Heart right ventricle (tissue), 16 donors: ENCODE measurements at regions not wholly inside any gene's neighbourhood (a gene's known extent, or its start where the extent isn't known, plus 50 kb on each side); places are given as distances from the start of the nearest gene placed in this dataset.

Experiments
- ATAC-seq, 8 donors: fragments of 200-7000 bp; cut with Tn5 transposase; one replicate each; pipeline ENCODE4 v1.9.1; 2020; ENCODE audit warnings: mild to moderate bottlenecking in 8 of 8, moderate library complexity in 8 of 8, moderate number of reproducible peaks in 1 of 8
- DNase-seq, 2 donors: peaks; one replicate each; pipeline ENCODE4 v3.0.0-alpha.2; 2020
- H3K27ac ChIP-seq, 10 donors: fragments of 200-600 bp; sonication (generic) in 2 of 10; one replicate each; pipeline versions ENCODE4 v1.5.0 to v1.8.0; 2020 to 2022; ENCODE audit warnings: mild to moderate bottlenecking in 3 of 10
- H3K27me3 ChIP-seq, 7 donors: fragments of 200-600 bp; one replicate each; pipeline ENCODE4 v1.8.0; 2021 to 2022; ENCODE audit warnings: mild to moderate bottlenecking in 2 of 7
- H3K36me3 ChIP-seq, 9 donors: fragments of 200-600 bp; sonication (generic) in 1 of 9; one replicate each; pipeline versions ENCODE4 v1.5.0 to v1.8.0; 2020 to 2022; ENCODE audit warnings: mild to moderate bottlenecking in 2 of 9
- H3K4me1 ChIP-seq, 9 donors: fragments of 200-600 bp; sonication (generic) in 1 of 9; one replicate each; pipeline versions ENCODE4 v1.5.0 to v1.8.0; 2020 to 2022; ENCODE audit warnings: mild to moderate bottlenecking in 4 of 9
- H3K4me3 ChIP-seq, 10 donors: fragments of 200-600 bp; sonication (generic) in 2 of 10; one replicate each; pipeline versions ENCODE4 v1.5.0 to v1.8.0; 2020 to 2022; ENCODE audit warnings: mild to moderate bottlenecking in 7 of 10, moderate library complexity in 2 of 10
- H3K9me3 ChIP-seq, 11 donors: fragments of 200-600 bp in 10 of 11; sonication (generic) in 2 of 11; one replicate each; pipeline versions ENCODE4 v1.5.0 to v1.8.0; 2013 to 2022; ENCODE audit warnings: mild to moderate bottlenecking in 2 of 11, control low read depth in 1 of 11, moderate library complexity in 1 of 11
- CTCF ChIP-seq, 9 donors: fragments of 200-600 bp; sonication (generic) in 2 of 9; IDR thresholded peaks; one replicate each; pipeline versions ENCODE4 v1.5.0 to v1.8.0; 2021 to 2022; ENCODE audit warnings: antibody characterized with exemption in 9 of 9, mild to moderate bottlenecking in 5 of 9, moderate library complexity in 1 of 9
- WGBS, 2 donors: extraction: QIAGEN DNeasy Blood & Tissue Kit; methylation state at CpG; one replicate each; pipeline ENCODE4 v1.1.7; 2013; ENCODE audit warnings: inconsistent platforms in 1 of 2; 5-methylcytosine and 5-hydroxymethylcytosine counted together
- intact Hi-C, 10 donors: fragments of 100-400 bp; cut with DNase I; formaldehyde crosslinking; loops; one replicate each; pipeline versions ENCODE4 v1.11.1 to v1.14.2; 2022
- donor health status: Arrhythmogenic right ventricular cardiomyopathy.
- donor health status: ischemic (EF 13 %, LVEDD 7.1; RV severe dilation, severe dysfunction).
- donor health status: healthy with polysubstance abuse.
- donor health status: DM: no; HTN: yes; CAD: no.
- donor health status: DM: no; HTN: no; CAD: no.
- donor health status: ischemic (EF 25% LVEDD 6.9; RV normal size, moderate dysfunction).
- donor health status: ischemic (EF 25% LVEDD 5.7; RV mildly dilated, moderate dysfunction).
- donor health status: healthy.
- donor health status: DM: yes; HTN: yes; CAD: no.
- donor health status: Ischemic cardiomyopathy.
- donor health status: ischemic (EF 35%, LVEDD 5.7; RV mildly dilated, moderate dysfunction).
- donor health status: nonischemic (EF 11% LVEDD 7.7; RV severe dilation, severe dysfunction).
- donor health status: DM: yes; HTN: yes; CAD: no.
- donor health status: PGD.
- donor health status: ischemic (EF 29% LVEDD 5.4; RV normal size, mild dysfunction).
- donor health status: nonischemic (EF 23%, LVEDD 6.1; RV moderate dilation, normal function).

GRCh38 chr7:67598469-67598868 is 601.8 kb downstream of the TYW1 start:
- H3K27me3 ChIP-seq: peaks cover 0 to 29% (median 8%) of the 10 kb centered on the region in 7 donors
- DNase-seq: no peak
- H3K9me3 ChIP-seq: no peaks in the 10 kb centered on the region
- ATAC-seq: no peak
- no peaks in the 10 kb centered on the region for H3K36me3 ChIP-seq
- H3K4me3 ChIP-seq: no peak overlapping the region
- TF ChIP-seq CTCF (IDR thresholded peaks at IDR 0.05): no peak
- no peaks in the 10 kb centered on the region for H3K4me1 ChIP-seq
- no peak overlapping the region for H3K27ac ChIP-seq
- intact Hi-C loops: no loop called here

GRCh38 chr7:67599331-67600062 is 602.9 kb downstream of the TYW1 start:
- intact Hi-C loops: loop anchor here in 1 of 10 donors (10.0 kb wide), 1 partner anchor 95 kb away; no protein-coding TSS in a partner anchor
- ATAC-seq (no peak), DNase-seq (no peak)
- peaks cover 0 to 26% (median 8%) of the 10 kb centered on the region in 7 donors for H3K27me3 ChIP-seq
- WGBS, 2 donors: 86 to 91% methylated on average over 10 of the region's 10 CpGs
- no peak for TF ChIP-seq CTCF (IDR thresholded peaks at IDR 0.05)
- H3K36me3 ChIP-seq: no peaks in the 10 kb centered on the region
- no peak overlapping the region for H3K4me3 ChIP-seq
- H3K4me1 ChIP-seq: peaks cover 0 to 3% (median 0%) of the 10 kb centered on the region in 9 donors
- H3K27ac ChIP-seq: no peak overlapping the region
- peaks cover 0 to under 1% (median 0%) of the 10 kb centered on the region in 11 donors for H3K9me3 ChIP-seq

GRCh38 chr7:67602246-67602887 is 605.7 kb downstream of the TYW1 start:
- peaks cover 0 to 25% (median 8%) of the 10 kb centered on the region in 7 donors for H3K27me3 ChIP-seq
- no peak overlapping the region for H3K27ac ChIP-seq
- peaks cover 0 to 8% (median 0%) of the 10 kb centered on the region in 9 donors for H3K4me1 ChIP-seq
- intact Hi-C loops: loop anchor here in 1 of 10 donors (10.0 kb wide), 1 partner anchor 98 kb away; no protein-coding TSS in a partner anchor
- no peak for ATAC-seq
- H3K9me3 ChIP-seq: peaks cover 0 to 17% (median 5%) of the 10 kb centered on the region in 11 donors
- no peak overlapping the region for H3K4me3 ChIP-seq
- 81% methylated on average over 12 of the region's 12 CpGs for WGBS, 2 donors
- no peak for TF ChIP-seq CTCF (IDR thresholded peaks at IDR 0.05)
- no peak for DNase-seq
- H3K36me3 ChIP-seq: no peaks in the 10 kb centered on the region

- H3K4me1 ChIP-seq: peaks cover 0 to 8% (median 0%) of the 10 kb centered on the region in 9 donors
- H3K9me3 ChIP-seq: peaks cover 0 to 17% (median 5%) of the 10 kb centered on the region in 11 donors
- intact Hi-C loops: loop anchor here in 1 of 10 donors (10.0 kb wide), 1 partner anchor 100 kb away; no protein-coding TSS in a partner anchor
- no peaks in the 10 kb centered on the region for H3K36me3 ChIP-seq
- no peak for TF ChIP-seq CTCF (IDR thresholded peaks at IDR 0.05)
- no peak for DNase-seq
- ATAC-seq: no peak
- H3K4me3 ChIP-seq: no peak overlapping the region
- H3K27me3 ChIP-seq: peaks cover 0 to 15% (median 0%) of the 10 kb centered on the region in 7 donors
- 79% methylated on average over 2 of the region's 2 CpGs for WGBS, 2 donors
- peak overlapping the region in 3 of 10 donors; percentile 1 to 13 (median 9) for H3K27ac ChIP-seq
These were observed 608.1 kb downstream of the TYW1 start for GRCh38 chr7:67604461-67605386.
